Heart left ventricle (tissue), 16 donors: ENCODE measurements at regions not wholly inside any gene's neighbourhood (a gene's known extent, or its start where the extent isn't known, plus 50 kb on each side); places are given as distances from the start of the nearest gene placed in this dataset.

Experiments
- ATAC-seq, 4 donors: fragments of 200-7000 bp; cut with Tn5 transposase; one replicate each; pipeline ENCODE4 v1.9.1; 2020 to 2022; ENCODE audit warnings: moderate library complexity in 4 of 4, mild to moderate bottlenecking in 3 of 4, moderate number of reproducible peaks in 1 of 4
- DNase-seq, 5 donors: peaks; one replicate each; pipeline ENCODE4 v3.0.0-alpha.2; 2020
- H3K27ac ChIP-seq, 12 donors: fragments of 200-600 bp; sonication (generic) in 4 of 12; one replicate each; pipeline versions ENCODE4 v1.5.0 to v1.8.0; 2016 to 2022; ENCODE audit warnings: mild to moderate bottlenecking in 2 of 12
- H3K27me3 ChIP-seq, 9 donors: fragments of 200-600 bp; sonication (generic) in 2 of 9; one replicate each; pipeline versions ENCODE4 v1.5.1 to v1.8.0; 2016 to 2022; ENCODE audit warnings: mild to moderate bottlenecking in 3 of 9
- H3K36me3 ChIP-seq, 9 donors: fragments of 200-600 bp; sonication (generic) in 2 of 9; one replicate each; pipeline versions ENCODE4 v1.5.0 to v1.8.0; 2018 to 2022; ENCODE audit warnings: mild to moderate bottlenecking in 2 of 9
- H3K4me1 ChIP-seq, 12 donors: fragments of 200-600 bp; sonication (generic) in 4 of 12; one replicate each; pipeline versions ENCODE4 v1.5.0 to v1.8.0; 2016 to 2022; ENCODE audit warnings: mild to moderate bottlenecking in 3 of 12
- H3K4me3 ChIP-seq, 12 donors: fragments of 200-600 bp; sonication (generic) in 4 of 12; one replicate each; pipeline versions ENCODE4 v1.5.0 to v1.8.0; 2017 to 2022; ENCODE audit warnings: mild to moderate bottlenecking in 9 of 12, moderate library complexity in 4 of 12
- H3K9me3 ChIP-seq, 12 donors: fragments of 200-600 bp; sonication (generic) in 4 of 12; one replicate each; pipeline versions ENCODE4 v1.5.0 to v1.8.0; 2016 to 2022; ENCODE audit warnings: mild to moderate bottlenecking in 1 of 12
- CTCF ChIP-seq, 12 donors: fragments of 200-600 bp; sonication (generic) in 4 of 12; IDR thresholded peaks; one replicate each; pipeline versions ENCODE4 v1.5.0 to v1.8.0; 2018 to 2022; ENCODE audit warnings: antibody characterized with exemption in 12 of 12, mild to moderate bottlenecking in 5 of 12
- POLR2A ChIP-seq, 2 donors: fragments of 450-650 bp; IDR thresholded peaks; one replicate each; pipeline ENCODE4 v1.6.1; 2017; ENCODE audit warnings: antibody characterized with exemption in 2 of 2, mild to moderate bottlenecking in 2 of 2, moderate library complexity in 2 of 2
- WGBS, 4 donors: extraction: QIAGEN DNeasy Blood & Tissue Kit in 2 of 4; methylation state at CpG; one replicate each; pipeline versions ENCODE4 v1.1.5 to v1.1.7; 2013 to 2018; 5-methylcytosine and 5-hydroxymethylcytosine counted together
- intact Hi-C, 10 donors: fragments of 100-400 bp; cut with DNase I; formaldehyde crosslinking; loops; one replicate each; pipeline versions ENCODE4 v1.11.1 to v1.14.2; 2022
- donor health status: ischemic (EF 13 %, LVEDD 7.1; RV severe dilation, severe dysfunction).
- donor health status: healthy with polysubstance abuse.
- donor health status: DM: no; HTN: yes; CAD: no.
- donor health status: DM: no; HTN: no; CAD: no.
- donor health status: ischemic (EF 25% LVEDD 6.9; RV normal size, moderate dysfunction).
- donor health status: ischemic (EF 25% LVEDD 5.7; RV mildly dilated, moderate dysfunction).
- donor health status: healthy.
- donor health status: DM: yes; HTN: yes; CAD: no.
- donor health status: ischemic (EF 35%, LVEDD 5.7; RV mildly dilated, moderate dysfunction).
- donor health status: nonischemic (EF 11% LVEDD 7.7; RV severe dilation, severe dysfunction).
- donor health status: DM: yes; HTN: yes; CAD: no.
- donor health status: PGD.
- donor health status: ischemic (EF 29% LVEDD 5.4; RV normal size, mild dysfunction).
- donor health status: nonischemic (EF 23%, LVEDD 6.1; RV moderate dilation, normal function).

- intact Hi-C loops: no loop called here
- H3K27ac ChIP-seq: no peak overlapping the region
- H3K9me3 ChIP-seq: no peaks in the 10 kb centered on the region
- ATAC-seq: no peak
- no peak overlapping the region for H3K4me3 ChIP-seq
- H3K4me1 ChIP-seq: no peaks in the 10 kb centered on the region
- TF ChIP-seq POLR2A (IDR thresholded peaks at IDR 0.05) (no peak), CTCF (IDR thresholded peaks at IDR 0.05) (no peak)
- H3K27me3 ChIP-seq: no peaks in the 10 kb centered on the region
- 71 to 81% (median 77%) methylated on average over 2 of the region's 2 CpGs for WGBS, 4 donors
- no peak for DNase-seq
- no peaks in the 10 kb centered on the region for H3K36me3 ChIP-seq
Observed at GRCh38 chr5:163623524-163623923, 118.1 kb downstream of the MAT2B start.

GRCh38 chr5:163623986-163624385, 118.6 kb downstream of the MAT2B start:
- Histone ChIP-seq H3K4me3 (no peak overlapping the region), H3K27me3 (no peaks in the 10 kb centered on the region), H3K4me1 (no peaks in the 10 kb centered on the region), H3K9me3 (no peaks in the 10 kb centered on the region), H3K36me3 (no peaks in the 10 kb centered on the region), H3K27ac (no peak overlapping the region)
- WGBS, 4 donors: 53 to 55% (median 54%) methylated on average over 2 of the region's 2 CpGs
- intact Hi-C loops: no loop called here
- no peak for ATAC-seq
- no peak for DNase-seq
- TF ChIP-seq CTCF (IDR thresholded peaks at IDR 0.05) (no peak), POLR2A (IDR thresholded peaks at IDR 0.05) (no peak)

- DNase-seq (no peak), ATAC-seq (no peak)
- Histone ChIP-seq H3K9me3 (no peaks in the 10 kb centered on the region), H3K4me1 (no peaks in the 10 kb centered on the region), H3K4me3 (no peak overlapping the region), H3K27ac (no peak overlapping the region), H3K27me3 (no peaks in the 10 kb centered on the region), H3K36me3 (no peaks in the 10 kb centered on the region)
- intact Hi-C loops: no loop called here
- 79 to 84% (median 83%) methylated on average over 5 of the region's 5 CpGs for WGBS, 4 donors
- no peak for TF ChIP-seq CTCF (IDR thresholded peaks at IDR 0.05)
- no peak for TF ChIP-seq POLR2A (IDR thresholded peaks at IDR 0.05)
Observed at GRCh38 chr5:163624431-163624830, 119.0 kb downstream of the MAT2B start.

- Histone ChIP-seq H3K36me3 (no peaks in the 10 kb centered on the region), H3K4me1 (no peaks in the 10 kb centered on the region), H3K27me3 (no peaks in the 10 kb centered on the region), H3K4me3 (no peak overlapping the region), H3K27ac (no peak overlapping the region), H3K9me3 (no peaks in the 10 kb centered on the region)
- 84 to 91% (median 86%) methylated on average over 5 of the region's 5 CpGs for WGBS, 4 donors
- DNase-seq (no peak), ATAC-seq (no peak)
- TF ChIP-seq POLR2A (IDR thresholded peaks at IDR 0.05): no peak
- TF ChIP-seq CTCF (IDR thresholded peaks at IDR 0.05): no peak
- intact Hi-C loops: no loop called here
Observed at GRCh38 chr5:163626904-163627434, 121.5 kb downstream of the MAT2B start.
